Progenitor cell of endocrine pancreas (in vitro differentiated cells): ENCODE measurements at regions not wholly inside any gene's neighbourhood (a gene's known extent, or its start where the extent isn't known, plus 50 kb on each side); places are given as distances from the start of the nearest gene placed in this dataset.
A peak's percentile ranks its signal among the peaks of the same experiment; 100 is the strongest.

Experiments used
- DNase-seq: peaks from one replicate; pipeline ENCODE4 v3.0.0; 2021; ENCODE audit warnings: low spot score; ENCODE audit not compliant: unreplicated experiment
- H3K27ac Mint-ChIP-seq: 2 replicates; pipeline ENCODE4 v1.8.0; 2021; ENCODE audit warnings: mild to moderate bottlenecking, moderate library complexity, mixed read lengths
- H3K27me3 Mint-ChIP-seq: 2 replicates; pipeline ENCODE4 v1.8.0; 2021; ENCODE audit warnings: mixed read lengths
- H3K36me3 Mint-ChIP-seq: 2 replicates; pipeline ENCODE4 v1.8.0; 2022; ENCODE audit warnings: mixed read lengths; ENCODE audit not compliant: insufficient read depth
- H3K4me1 Mint-ChIP-seq: 2 replicates; pipeline ENCODE4 v1.8.0; 2021; ENCODE audit warnings: low read depth, mixed read lengths
- H3K4me3 Mint-ChIP-seq: 2 replicates; pipeline ENCODE4 v1.8.0; 2021; ENCODE audit warnings: low read depth, mild to moderate bottlenecking, moderate library complexity, mixed read lengths
- H3K9me3 Mint-ChIP-seq: 2 replicates; pipeline ENCODE4 v1.8.0; 2021; ENCODE audit warnings: low read depth, mixed read lengths
- CTCF ChIP-seq: fragments of 200-600 bp; sonication (generic); IDR thresholded peaks from one replicate; pipeline ENCODE4 v1.5.0; 2021; ENCODE audit warnings: antibody characterized with exemption, mild to moderate bottlenecking; ENCODE audit not compliant: unreplicated experiment

GRCh38 chr9:2559192-2560152 is 62.1 kb upstream of the VLDLR start:
- peaks cover 3% of the 10 kb centered on the region for H3K36me3 Mint-ChIP-seq
- no peak for DNase-seq
- H3K4me1 Mint-ChIP-seq: peaks cover 4% of the 10 kb centered on the region
- no peak for TF ChIP-seq CTCF
- no peak overlapping the region for H3K4me3 Mint-ChIP-seq
- peak overlapping the region; percentile 9 for H3K27ac Mint-ChIP-seq
- peaks cover 18% of the 10 kb centered on the region for H3K9me3 Mint-ChIP-seq
- H3K27me3 Mint-ChIP-seq: no peaks in the 10 kb centered on the region

- peaks cover 3% of the 10 kb centered on the region for H3K36me3 Mint-ChIP-seq
- H3K4me1 Mint-ChIP-seq: peaks cover 4% of the 10 kb centered on the region
- no peak overlapping the region for H3K4me3 Mint-ChIP-seq
- no peak for TF ChIP-seq CTCF
- peaks cover 18% of the 10 kb centered on the region for H3K9me3 Mint-ChIP-seq
- H3K27ac Mint-ChIP-seq: no peak overlapping the region
- H3K27me3 Mint-ChIP-seq: no peaks in the 10 kb centered on the region
- DNase-seq: no peak
Measured at GRCh38 chr9:2560180-2560579, 61.4 kb upstream of the VLDLR start.

GRCh38 chr9:2565676-2566340 is 55.8 kb upstream of the VLDLR start:
- Mint-ChIP-seq H3K9me3 (peaks cover 5% of the 10 kb centered on the region), H3K27me3 (no peaks in the 10 kb centered on the region), H3K4me1 (no peaks in the 10 kb centered on the region), H3K4me3 (no peak overlapping the region), H3K36me3 (no peaks in the 10 kb centered on the region), H3K27ac (no peak overlapping the region)
- no peak for DNase-seq
- no peak for TF ChIP-seq CTCF

- Mint-ChIP-seq H3K27ac (no peak overlapping the region), H3K27me3 (no peaks in the 10 kb centered on the region), H3K36me3 (no peaks in the 10 kb centered on the region), H3K4me3 (no peak overlapping the region), H3K9me3 (no peaks in the 10 kb centered on the region), H3K4me1 (no peaks in the 10 kb centered on the region)
- no peak for DNase-seq
- no peak for TF ChIP-seq CTCF
Measured at GRCh38 chr9:2567922-2568321, 53.7 kb upstream of the VLDLR start.

GRCh38 chr9:2568689-2569088 is 52.9 kb upstream of the VLDLR start:
- Mint-ChIP-seq H3K27ac (no peak overlapping the region), H3K4me1 (no peaks in the 10 kb centered on the region), H3K9me3 (no peaks in the 10 kb centered on the region), H3K4me3 (no peak overlapping the region), H3K27me3 (no peaks in the 10 kb centered on the region), H3K36me3 (no peaks in the 10 kb centered on the region)
- no peak for DNase-seq
- no peak for TF ChIP-seq CTCF
